ENCODE measurements at regions not wholly inside any gene's neighbourhood (a gene's known extent, or its start where the extent isn't known, plus 50 kb on each side); places are given as distances from the start of the nearest gene placed in this dataset.
"Not testable (repeated sequence)": the region's sequence is repeated elsewhere in the genome, so short reads cannot be mapped to it uniquely, and the experiment has no call there.

- H3K27me3 ChIP-seq (ENCODE audit: insufficient read depth, low read length); H3K9me3 Mint-ChIP-seq; intact Hi-C loops (cut with micrococcal nuclease); H3K36me3 Mint-ChIP-seq; DNase-seq; H3K27ac Mint-ChIP-seq; H3K4me1 ChIP-seq (ENCODE audit: insufficient read depth, low read length); POLR2A ChIA-PET (ENCODE audit: partially characterized antibody); H3K4me1 Mint-ChIP-seq; H3K4me3 ChIP-seq (ENCODE audit: low read length in 2 of 2); H3K9me3 ChIP-seq (ENCODE audit: control insufficient read depth in 1 of 2, low read length in 2 of 2); H3K27me3 Mint-ChIP-seq; H3K4me3 Mint-ChIP-seq; H3K36me3 ChIP-seq (ENCODE audit: insufficient read depth, low read length); H3K27ac ChIP-seq (ENCODE audit: low read depth, low read length); CTCF ChIA-PET (ENCODE audit: partially characterized antibody): not testable (repeated sequence)
Measured at GRCh38 chr3:35985-36384, 160.6 kb upstream of the CHL1 start.

GRCh38 chr3:42871-43744 is 153.5 kb upstream of the CHL1 start:
- POLR2A ChIA-PET (ENCODE audit: partially characterized antibody); H3K27ac Mint-ChIP-seq; CTCF ChIA-PET (ENCODE audit: partially characterized antibody): not testable (repeated sequence)

GRCh38 chr3:44028-44676 is 152.4 kb upstream of the CHL1 start:
- no peaks in the 10 kb centered on the region for H3K4me1 ChIP-seq (ENCODE audit: insufficient read depth, low read length)
- POLR2A ChIA-PET (ENCODE audit: partially characterized antibody), result no interaction called here
- no peaks in the 10 kb centered on the region for H3K36me3 Mint-ChIP-seq
- no peaks in the 10 kb centered on the region for H3K36me3 ChIP-seq (ENCODE audit: insufficient read depth, low read length)
- no peak overlapping the region for H3K27ac ChIP-seq (ENCODE audit: low read depth, low read length)
- peaks cover 9 to 11% of the 10 kb centered on the region in 2 donors for H3K27me3 Mint-ChIP-seq
- H3K9me3 ChIP-seq (ENCODE audit: control insufficient read depth in 1 of 2, low read length in 2 of 2), result no peaks in the 10 kb centered on the region
- no peak for DNase-seq
- H3K9me3 Mint-ChIP-seq, result peaks cover 0 to 7% (median 1%) of the 10 kb centered on the region in 8 donors
- H3K4me1 Mint-ChIP-seq, result no peaks in the 10 kb centered on the region
- CTCF ChIA-PET (ENCODE audit: partially characterized antibody), result no interaction called here
- intact Hi-C loops (cut with micrococcal nuclease), result no loop called here
- H3K4me3 ChIP-seq (ENCODE audit: low read length in 2 of 2), result no peak overlapping the region
- H3K27ac Mint-ChIP-seq, result no peak overlapping the region
- no peak overlapping the region for H3K4me3 Mint-ChIP-seq
- H3K27me3 ChIP-seq (ENCODE audit: insufficient read depth, low read length), result no peaks in the 10 kb centered on the region

More at GRCh38 chr3:42871-43744, 153.5 kb upstream of the CHL1 start:
- H3K4me3 Mint-ChIP-seq; intact Hi-C loops (cut with micrococcal nuclease); H3K9me3 ChIP-seq (ENCODE audit: control insufficient read depth in 1 of 2, low read length in 2 of 2); H3K9me3 Mint-ChIP-seq; H3K27ac ChIP-seq (ENCODE audit: low read depth, low read length); H3K27me3 ChIP-seq (ENCODE audit: insufficient read depth, low read length); DNase-seq; H3K36me3 Mint-ChIP-seq; H3K4me1 Mint-ChIP-seq; H3K4me1 ChIP-seq (ENCODE audit: insufficient read depth, low read length); H3K36me3 ChIP-seq (ENCODE audit: insufficient read depth, low read length); H3K27me3 Mint-ChIP-seq; H3K4me3 ChIP-seq (ENCODE audit: low read length in 2 of 2): not testable (repeated sequence)

GRCh38 chr3:44941-45340 is 151.6 kb upstream of the CHL1 start:
- intact Hi-C loops (cut with micrococcal nuclease); CTCF ChIA-PET (ENCODE audit: partially characterized antibody); H3K4me3 ChIP-seq (ENCODE audit: low read length in 2 of 2); DNase-seq; H3K27ac ChIP-seq (ENCODE audit: low read depth, low read length); H3K9me3 Mint-ChIP-seq; POLR2A ChIA-PET (ENCODE audit: partially characterized antibody); H3K4me1 ChIP-seq (ENCODE audit: insufficient read depth, low read length); H3K9me3 ChIP-seq (ENCODE audit: control insufficient read depth in 1 of 2, low read length in 2 of 2); H3K27ac Mint-ChIP-seq; H3K4me1 Mint-ChIP-seq; H3K36me3 Mint-ChIP-seq; H3K36me3 ChIP-seq (ENCODE audit: insufficient read depth, low read length); H3K4me3 Mint-ChIP-seq; H3K27me3 ChIP-seq (ENCODE audit: insufficient read depth, low read length): not testable (repeated sequence)
- H3K27me3 Mint-ChIP-seq, result peaks cover 10 to 12% of the 10 kb centered on the region in 2 donors

- peaks cover 0 to 8% (median 3%) of the 10 kb centered on the region in 8 donors for H3K9me3 Mint-ChIP-seq
- Histone ChIP-seq H3K4me3 (ENCODE audit: low read length in 2 of 2) (no peak overlapping the region), H3K4me1 (ENCODE audit: insufficient read depth, low read length) (no peaks in the 10 kb centered on the region), H3K27ac (ENCODE audit: low read depth, low read length) (no peak overlapping the region), H3K27me3 (ENCODE audit: insufficient read depth, low read length) (no peaks in the 10 kb centered on the region), H3K9me3 (ENCODE audit: control insufficient read depth in 1 of 2, low read length in 2 of 2) (no peaks in the 10 kb centered on the region), H3K36me3 (ENCODE audit: insufficient read depth, low read length) (no peaks in the 10 kb centered on the region)
- H3K27ac Mint-ChIP-seq, result no peak overlapping the region
- H3K4me1 Mint-ChIP-seq, result no peaks in the 10 kb centered on the region
- H3K36me3 Mint-ChIP-seq, result no peaks in the 10 kb centered on the region
- ChIA-PET CTCF (ENCODE audit: partially characterized antibody) (no interaction called here), POLR2A (ENCODE audit: partially characterized antibody) (no interaction called here)
- peaks cover 8 to 12% of the 10 kb centered on the region in 2 donors for H3K27me3 Mint-ChIP-seq
- intact Hi-C loops (cut with micrococcal nuclease), result no loop called here
- H3K4me3 Mint-ChIP-seq, result no peak overlapping the region
- DNase-seq, result no peak
Measured at GRCh38 chr3:46576-46975, 150.0 kb upstream of the CHL1 start.

GRCh38 chr3:53441-53840 is 143.1 kb upstream of the CHL1 start:
- intact Hi-C loops (cut with micrococcal nuclease); H3K9me3 ChIP-seq (ENCODE audit: control insufficient read depth in 1 of 2, low read length in 2 of 2); H3K4me3 ChIP-seq (ENCODE audit: low read length in 2 of 2); POLR2A ChIA-PET (ENCODE audit: partially characterized antibody); H3K27ac ChIP-seq (ENCODE audit: low read depth, low read length); H3K36me3 ChIP-seq (ENCODE audit: insufficient read depth, low read length); DNase-seq; H3K4me1 ChIP-seq (ENCODE audit: insufficient read depth, low read length); H3K4me3 Mint-ChIP-seq; H3K27ac Mint-ChIP-seq; H3K36me3 Mint-ChIP-seq; H3K27me3 ChIP-seq (ENCODE audit: insufficient read depth, low read length); H3K9me3 Mint-ChIP-seq; H3K4me1 Mint-ChIP-seq; H3K27me3 Mint-ChIP-seq: not testable (repeated sequence)
- CTCF ChIA-PET (ENCODE audit: partially characterized antibody), result interaction anchor here (1.5 kb wide), 1 partner anchor 12 kb away, joined by 3 read pairs; no protein-coding TSS in a partner anchor

- Mint-ChIP-seq H3K36me3 (no peaks in the 10 kb centered on the region), H3K9me3 (peaks cover 0 to 9% (median 4%) of the 10 kb centered on the region in 8 donors), H3K27me3 (peaks cover 3 to 7% of the 10 kb centered on the region in 2 donors), H3K4me1 (no peaks in the 10 kb centered on the region), H3K4me3 (no peak overlapping the region), H3K27ac (no peak overlapping the region)
- CTCF ChIA-PET (ENCODE audit: partially characterized antibody), result interaction anchor here (1.5 kb wide), 1 partner anchor 12 kb away, joined by 3 read pairs; no protein-coding TSS in a partner anchor
- H3K36me3 ChIP-seq (ENCODE audit: insufficient read depth, low read length), result no peaks in the 10 kb centered on the region
- H3K27ac ChIP-seq (ENCODE audit: low read depth, low read length), result no peak overlapping the region
- intact Hi-C loops (cut with micrococcal nuclease), result no loop called here
- no peak overlapping the region for H3K4me3 ChIP-seq (ENCODE audit: low read length in 2 of 2)
- DNase-seq, result no peak
- POLR2A ChIA-PET (ENCODE audit: partially characterized antibody), result no interaction called here
- H3K4me1 ChIP-seq (ENCODE audit: insufficient read depth, low read length), result no peaks in the 10 kb centered on the region
- no peaks in the 10 kb centered on the region for H3K27me3 ChIP-seq (ENCODE audit: insufficient read depth, low read length)
- no peaks in the 10 kb centered on the region for H3K9me3 ChIP-seq (ENCODE audit: control insufficient read depth in 1 of 2, low read length in 2 of 2)
Measured at GRCh38 chr3:54240-54639, 142.3 kb upstream of the CHL1 start.
